GM12872 (cell line): ENCODE measurements at regions not wholly inside any gene's neighbourhood (a gene's known extent, or its start where the extent isn't known, plus 50 kb on each side); places are given as distances from the start of the nearest gene placed in this dataset.

ENCODE experiments used
- TF ChIP-seq, protein P1 (sequence below): IDR thresholded peaks from 3 replicates; pipeline ENCODE4 v1.5.1; 2011; ENCODE audit warnings: low read depth, mild to moderate bottlenecking, low read length, moderate library complexity; ENCODE audit not compliant: insufficient read depth

GRCh38 chr3:6216135-6217026 lies 644.5 kb upstream of the GRM7 start:
- TF ChIP-seq, protein P1, sequence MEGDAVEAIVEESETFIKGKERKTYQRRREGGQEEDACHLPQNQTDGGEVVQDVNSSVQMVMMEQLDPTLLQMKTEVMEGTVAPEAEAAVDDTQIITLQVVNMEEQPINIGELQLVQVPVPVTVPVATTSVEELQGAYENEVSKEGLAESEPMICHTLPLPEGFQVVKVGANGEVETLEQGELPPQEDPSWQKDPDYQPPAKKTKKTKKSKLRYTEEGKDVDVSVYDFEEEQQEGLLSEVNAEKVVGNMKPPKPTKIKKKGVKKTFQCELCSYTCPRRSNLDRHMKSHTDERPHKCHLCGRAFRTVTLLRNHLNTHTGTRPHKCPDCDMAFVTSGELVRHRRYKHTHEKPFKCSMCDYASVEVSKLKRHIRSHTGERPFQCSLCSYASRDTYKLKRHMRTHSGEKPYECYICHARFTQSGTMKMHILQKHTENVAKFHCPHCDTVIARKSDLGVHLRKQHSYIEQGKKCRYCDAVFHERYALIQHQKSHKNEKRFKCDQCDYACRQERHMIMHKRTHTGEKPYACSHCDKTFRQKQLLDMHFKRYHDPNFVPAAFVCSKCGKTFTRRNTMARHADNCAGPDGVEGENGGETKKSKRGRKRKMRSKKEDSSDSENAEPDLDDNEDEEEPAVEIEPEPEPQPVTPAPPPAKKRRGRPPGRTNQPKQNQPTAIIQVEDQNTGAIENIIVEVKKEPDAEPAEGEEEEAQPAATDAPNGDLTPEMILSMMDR = no peak

DNA sequence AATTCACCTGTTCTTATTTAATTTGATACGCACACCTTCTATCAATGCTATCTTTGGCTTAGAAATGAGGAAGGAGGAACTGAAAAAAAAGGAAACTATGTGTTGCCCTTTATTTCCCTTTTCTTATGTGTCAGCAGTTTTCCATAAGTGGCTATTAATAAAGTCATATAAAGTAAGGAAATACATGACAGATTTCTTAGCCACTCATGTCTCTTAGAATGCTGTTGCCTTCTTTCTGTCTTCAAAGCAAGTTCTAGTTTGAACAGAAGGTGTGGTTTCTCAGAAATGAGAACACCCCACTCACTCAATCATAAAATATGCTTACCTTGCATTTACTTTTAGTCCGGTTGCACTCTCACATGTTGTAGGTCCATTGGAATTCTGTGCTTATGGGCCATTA lies 640.5 kb upstream of the GRM7 start:
- TF ChIP-seq, protein P1 = no peak

DNA sequence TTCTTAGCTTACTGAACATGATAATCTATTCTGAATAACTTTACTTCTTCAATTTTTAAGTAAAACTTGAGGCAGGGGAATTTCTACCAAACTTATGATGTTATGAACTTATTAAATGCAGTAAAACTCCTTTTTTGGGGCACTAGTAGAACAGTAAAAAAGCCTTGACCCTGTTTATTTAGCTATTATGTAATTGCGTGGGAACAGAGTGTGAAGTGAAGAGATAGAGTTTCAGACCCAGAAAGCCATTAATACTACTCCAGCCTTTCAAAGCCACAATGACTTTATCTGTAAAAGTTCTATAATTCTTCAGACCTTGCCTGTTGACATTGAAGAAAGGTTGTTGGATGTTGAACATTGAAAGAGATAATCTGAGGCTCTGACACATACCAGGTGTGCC lies 638.8 kb upstream of the GRM7 start:
- TF ChIP-seq, protein P1 = no peak

- TF ChIP-seq, protein P1 = no peak
Observed at GRCh38 chr3:6223572-6223971, 637.3 kb upstream of the GRM7 start.

GRCh38 chr3:6228958-6229683 lies 631.8 kb upstream of the GRM7 start:
- TF ChIP-seq, protein P1 = no peak

GRCh38 chr3:6229778-6230410 lies 631.0 kb upstream of the GRM7 start:
- TF ChIP-seq, protein P1 = no peak

GRCh38 chr3:6242104-6242503 lies 618.8 kb upstream of the GRM7 start:
- TF ChIP-seq, protein P1 = no peak
